Epithelial cell of proximal tubule (primary cell): ENCODE measurements at regions not wholly inside any gene's neighbourhood (a gene's known extent, or its start where the extent isn't known, plus 50 kb on each side); places are given as distances from the start of the nearest gene placed in this dataset.
"Not testable (repeated sequence)": the region's sequence is repeated elsewhere in the genome, so short reads cannot be mapped to it uniquely, and the experiment has no call there.

Source experiments
- DNase-seq: peaks from one replicate; pipeline ENCODE4 v3.0.0-alpha.2; 2011; ENCODE audit warnings: low read depth
- H3K4me3 ChIP-seq: 2 replicates; pipeline ENCODE4 v1.5.1; 2011; ENCODE audit warnings: low read depth, mild to moderate bottlenecking, low read length
- CTCF ChIP-seq: conservative IDR thresholded peaks from 2 replicates; pipeline ENCODE4 v1.5.1; 2012; ENCODE audit warnings: low read depth, mild to moderate bottlenecking, low read length

GRCh38 chr16:86231996-86232350, 278.4 kb upstream of the FOXF1 start:
- no peak for TF ChIP-seq CTCF
- H3K4me3 ChIP-seq = no peak overlapping the region
- DNase-seq = no peak

- no peak for TF ChIP-seq CTCF
- DNase-seq = no peak
- H3K4me3 ChIP-seq = no peak overlapping the region
Measured at GRCh38 chr16:86232496-86232895, 277.8 kb upstream of the FOXF1 start.

- not testable (repeated sequence) for H3K4me3 ChIP-seq, DNase-seq
Measured at GRCh38 chr16:86233506-86233905, 276.8 kb upstream of the FOXF1 start.

GRCh38 chr16:86239381-86239780, 270.9 kb upstream of the FOXF1 start:
- DNase-seq = no peak
- TF ChIP-seq CTCF = no peak
- H3K4me3 ChIP-seq = no peak overlapping the region

GRCh38 chr16:86240716-86241363, 269.5 kb upstream of the FOXF1 start:
- TF ChIP-seq CTCF = no peak
- no peak for DNase-seq
- no peak overlapping the region for H3K4me3 ChIP-seq

- no peak for DNase-seq
- no peak overlapping the region for H3K4me3 ChIP-seq
- TF ChIP-seq CTCF = no peak
Measured at GRCh38 chr16:86241681-86242080, 268.6 kb upstream of the FOXF1 start.

GRCh38 chr16:86242244-86243122, 267.8 kb upstream of the FOXF1 start:
- no peak for TF ChIP-seq CTCF
- DNase-seq = no peak
- H3K4me3 ChIP-seq = no peak overlapping the region
